K562 (cell line): ENCODE measurements at regions not wholly inside any gene's neighbourhood (a gene's known extent, or its start where the extent isn't known, plus 50 kb on each side); places are given as distances from the start of the nearest gene placed in this dataset.
A peak's percentile ranks its signal among the peaks of the same experiment; 100 is the strongest.

Experiments
- ATAC-seq: fragments of 200-7000 bp; cut with Tn5 transposase; 3 replicates; pipeline ENCODE4 v1.9.1; 2020; ENCODE audit warnings: moderate library complexity
- BruUV-seq: library from RNA; stranded (reverse); fragments of 400-500 nt; replicated peaks from 2 replicates; lab custom pipeline; 2021; lab: Mats Ljungman, UMichigan
- CTCF ChIA-PET: fragments of 300-600 bp; formaldehyde crosslinking; extraction: SDS; loops from one replicate; lab custom pipeline; 2021; ENCODE audit warnings: low intra/inter-chr PET ratio; lab: Yijun Ruan, JAX
- POLR2A ChIA-PET: fragments of 300-600, 350-650 bp; sonication (Branson Sonifier 250); formaldehyde crosslinking; extraction: SDS; loops from one replicate; lab custom pipeline; 2021; ENCODE audit warnings: antibody characterized with exemption, inconsistent platforms; lab: Yijun Ruan, JAX
- DNase-seq, 4 experiments: peaks; one replicate each; pipeline versions ENCODE4 v3.0.0 to v3.0.0-alpha.2; 2011 to 2018; ENCODE audit warnings: low spot score in 3 of 4, mixed read lengths in 3 of 4; ENCODE audit errors: extremely low read depth in 1 of 4
- FAIRE-seq: peaks from 2 replicates; lab custom pipeline; 2011; peaks lifted over from hg19 to GRCh38; lab: Jason Lieb, UNC
- H2AFZ ChIP-seq: 2 replicates; pipeline ENCODE4 v1.6.0; 2011; ENCODE audit warnings: low read depth, low read length, control low read depth, inconsistent platforms
- H3K27ac ChIP-seq: fragments of 200-600 bp; 3 replicates; pipeline ENCODE4 v1.8.0; 2011; ENCODE audit warnings: low read depth, mild to moderate bottlenecking, control low read depth, inconsistent platforms, low read length, moderate library complexity, mixed read lengths; ENCODE audit errors: extremely low read depth
- H3K27me3 ChIP-seq, 2 experiments: fragments of 300-600 bp in 1 of 2; 2 replicates in 1 of 2; 3 replicates in 1 of 2; pipeline versions ENCODE4 v1.6.0 to v1.8.0; 2011; ENCODE audit warnings: inconsistent platforms in 2 of 2, low read length in 2 of 2, mild to moderate bottlenecking in 1 of 2, mixed read lengths in 1 of 2, moderate library complexity in 1 of 2; ENCODE audit not compliant: control insufficient read depth in 2 of 2, insufficient read depth in 2 of 2
- H3K36me3 ChIP-seq: fragments of 300-600 bp; 3 replicates; pipeline ENCODE4 v1.8.0; 2011; ENCODE audit warnings: mild to moderate bottlenecking, low read length, inconsistent platforms; ENCODE audit not compliant: control insufficient read depth, insufficient read depth
- H3K4me1 ChIP-seq, 2 experiments: fragments of 200-600 bp in 1 of 2; replicated peaks in 1 of 2; 2 replicates in 1 of 2; 3 replicates in 1 of 2; pipeline versions ENCODE4 v1.5.1 to v1.8.0; 2011; ENCODE audit warnings: inconsistent platforms in 2 of 2, low read length in 2 of 2, mild to moderate bottlenecking in 1 of 2, mixed read lengths in 1 of 2, moderate library complexity in 1 of 2; ENCODE audit not compliant: control insufficient read depth in 2 of 2, insufficient read depth in 2 of 2
- H3K4me2 ChIP-seq: 2 replicates; pipeline ENCODE4 v1.6.1; 2011; ENCODE audit warnings: low read length, control low read depth, inconsistent platforms, mixed read lengths; ENCODE audit not compliant: insufficient read depth
- H3K4me3 ChIP-seq: fragments of 200-600 bp; sonication (generic), shearing (Covaris generic); 2 replicates; pipeline ENCODE4 v1.5.1; 2016; ENCODE audit warnings: control low read depth, inconsistent platforms
- H3K79me2 ChIP-seq: fragments of 200-600 bp; 3 replicates; pipeline ENCODE4 v1.8.0; 2011; ENCODE audit warnings: low read length, inconsistent platforms; ENCODE audit not compliant: control insufficient read depth, insufficient read depth
- H3K9ac ChIP-seq, 2 experiments: 2 replicates each; pipeline versions ENCODE4 v1.6.0 to v1.6.1; 2011; ENCODE audit warnings: low read depth in 2 of 2, low read length in 2 of 2, control low read depth in 1 of 2, inconsistent platforms in 1 of 2, mild to moderate bottlenecking in 1 of 2, mixed read lengths in 1 of 2; ENCODE audit not compliant: insufficient read depth in 1 of 2
- H3K9me1 ChIP-seq: one replicate; pipeline ENCODE4 v1.6.0; 2011; ENCODE audit warnings: inconsistent platforms, mild to moderate bottlenecking, low read length, moderate library complexity; ENCODE audit not compliant: control insufficient read depth, insufficient read depth
- H3K9me3 ChIP-seq: replicated peaks from 2 replicates; pipeline ENCODE4 v1.5.1; 2011; ENCODE audit warnings: low read depth, low read length, inconsistent platforms; ENCODE audit not compliant: control insufficient read depth, insufficient read depth
- H4K20me1 ChIP-seq: replicated peaks from 2 replicates; pipeline ENCODE4 v1.6.1; 2011; ENCODE audit warnings: low read length, inconsistent platforms, mixed read lengths; ENCODE audit not compliant: control insufficient read depth, insufficient read depth
- GTF3C2 ChIP-seq: IDR thresholded peaks from 3 replicates; pipeline ENCODE4 v1.6.1; 2011; ENCODE audit warnings: borderline replicate concordance, mild to moderate bottlenecking, moderate library complexity; ENCODE audit not compliant: insufficient read length; ENCODE audit errors: extremely low read depth
- MAFG ChIP-seq: fragments of 450-650 bp; conservative IDR thresholded peaks from 2 replicates; pipeline ENCODE4 v1.6.1; 2016; ENCODE audit warnings: missing genetic modification characterization, missing compliant biosample characterization
- REST ChIP-seq, 2 experiments: fragments of 450-650 bp; formaldehyde crosslinking in 1 of 2; IDR thresholded peaks; 2 replicates each; pipeline versions ENCODE4 v1.4.0 to v1.6.1; 2014 to 2020; ENCODE audit warnings: mild to moderate bottlenecking in 2 of 2, borderline replicate concordance in 1 of 2, low read depth in 1 of 2
- TRIM25 ChIP-seq: fragments of 450-650 bp; IDR thresholded peaks from 2 replicates; pipeline ENCODE4 v1.7.0; 2016; ENCODE audit warnings: borderline replicate concordance
- ZBTB12 ChIP-seq: fragments of 250-450 bp; sonication (Bioruptor Pico); IDR thresholded peaks from 2 replicates; pipeline ENCODE4 v1.4.0; 2020
- WGBS: fragments of 100-300 bp; shearing (Covaris generic); methylation state at CpG from one replicate; pipeline ENCODE4 v1.1.6; 2016; ENCODE audit warnings: low coverage, mixed read lengths; ENCODE audit not compliant: insufficient coverage; ENCODE audit errors: missing lambda C conversion rate; 5-methylcytosine and 5-hydroxymethylcytosine counted together
- in situ Hi-C: fragments of 300-500 bp; cut with MboI; formaldehyde crosslinking; loops from 4 replicates; pipeline ENCODE4 v1.15.0; 2018; ENCODE audit warnings: inconsistent platforms, mixed read lengths
- intact Hi-C: fragments of 100-400 bp; cut with micrococcal nuclease; formaldehyde crosslinking; loops from 2 replicates; pipeline ENCODE4 v1.14.2; 2022

GRCh38 chr12:96132819-96133218 lies 61.4 kb upstream of the ELK3 start (continued):
- TF ChIP-seq REST (IDR thresholded peaks at IDR 0.05; ENCODE audit: borderline replicate concordance) (peak; percentile 16; the same call in 1 of the 2 replicates), REST (CRISPR knock-in tag; IDR thresholded peaks at IDR 0.05; ENCODE audit: low read depth) (no peak)

- Histone ChIP-seq H3K4me2 (no peak overlapping the region), H3K4me3 (no peak overlapping the region), H3K36me3 (no peaks in the 10 kb centered on the region), H3K9ac (no peak overlapping the region), H3K79me2 (no peaks in the 10 kb centered on the region), H3K9me3 (no peaks in the 10 kb centered on the region), H3K27ac (no peak overlapping the region), H3K27me3 (peaks cover 13 to 26% of the 10 kb centered on the region in 2 experiments; a peak in 4 of 5 replicates), H3K9me1 (no peaks in the 10 kb centered on the region), H2AFZ (no peak overlapping the region), H3K4me1 (0 out of 5 replicates have a peak, but pooled peaks cover 0 to 6% of the 10 kb centered on the region in 2 experiments), H4K20me1 (no peaks in the 10 kb centered on the region)
- BruUV-seq = no TSS peak
- ChIA-PET POLR2A (no interaction called here), CTCF (interaction anchor here (0.6 kb wide), 1 partner anchor 9 kb away, joined by 3 read pairs; no protein-coding TSS in a partner anchor)
- DNase-seq = no peak
- no peak for FAIRE-seq
- ATAC-seq = no peak
- in situ Hi-C loops (no loop called here), intact Hi-C loops (no loop called here)
- WGBS = 4% methylated on average over 5 of the region's 5 CpGs
- no peak for TF ChIP-seq GTF3C2
- no peak for TF ChIP-seq TRIM25
- no peak for TF ChIP-seq MAFG (tag)
- TF ChIP-seq ZBTB12 (CRISPR knock-in tag) = no peak
Measured at GRCh38 chr12:96134200-96134599, 60.0 kb upstream of the ELK3 start.
